ENCODE measurements at regions not wholly inside any gene's neighbourhood (a gene's known extent, or its start where the extent isn't known, plus 50 kb on each side); places are given as distances from the start of the nearest gene placed in this dataset.
"Not testable (repeated sequence)": the region's sequence is repeated elsewhere in the genome, so short reads cannot be mapped to it uniquely, and the experiment has no call there.

GRCh38 chr5:26364624-26365023 lies 673.8 kb downstream of the CDH9 start:
- H3K27ac Mint-ChIP-seq; H3K9me3 Mint-ChIP-seq; intact Hi-C loops (cut with micrococcal nuclease); H3K4me3 Mint-ChIP-seq; H3K36me3 Mint-ChIP-seq (ENCODE audit: low read depth); H3K27me3 Mint-ChIP-seq; DNase-seq; H3K4me1 Mint-ChIP-seq: not testable (repeated sequence)

GRCh38 chr5:26343801-26344325 lies 694.5 kb downstream of the CDH9 start:
- Mint-ChIP-seq H3K4me1 (no peaks in the 10 kb centered on the region), H3K9me3 (peaks cover 13% of the 10 kb centered on the region), H3K27me3 (no peaks in the 10 kb centered on the region), H3K27ac (no peak overlapping the region), H3K4me3 (no peak overlapping the region), H3K36me3 (ENCODE audit: low read depth) (no peaks in the 10 kb centered on the region)
- no peak for DNase-seq
- intact Hi-C loops (cut with micrococcal nuclease), result no loop called here

- no peaks in the 10 kb centered on the region for H3K4me1 Mint-ChIP-seq
- no peak overlapping the region for H3K27ac Mint-ChIP-seq
- intact Hi-C loops (cut with micrococcal nuclease), result no loop called here
- no peak for DNase-seq
- H3K27me3 Mint-ChIP-seq, result no peaks in the 10 kb centered on the region
- no peaks in the 10 kb centered on the region for H3K36me3 Mint-ChIP-seq (ENCODE audit: low read depth)
- H3K9me3 Mint-ChIP-seq, result peaks cover 23% of the 10 kb centered on the region
- H3K4me3 Mint-ChIP-seq, result no peak overlapping the region
Observed at GRCh38 chr5:26339576-26339975, 698.8 kb downstream of the CDH9 start.

- no peaks in the 10 kb centered on the region for H3K9me3 Mint-ChIP-seq
- intact Hi-C loops (cut with micrococcal nuclease), result no loop called here
- H3K4me1 Mint-ChIP-seq, result no peaks in the 10 kb centered on the region
- H3K27me3 Mint-ChIP-seq, result no peaks in the 10 kb centered on the region
- no peaks in the 10 kb centered on the region for H3K36me3 Mint-ChIP-seq (ENCODE audit: low read depth)
- no peak for DNase-seq
- no peak overlapping the region for H3K27ac Mint-ChIP-seq
- no peak overlapping the region for H3K4me3 Mint-ChIP-seq
Observed at GRCh38 chr5:26329562-26330189, 708.7 kb downstream of the CDH9 start.

- Mint-ChIP-seq H3K36me3 (ENCODE audit: low read depth) (no peaks in the 10 kb centered on the region), H3K27ac (no peak overlapping the region), H3K9me3 (no peaks in the 10 kb centered on the region), H3K4me1 (no peaks in the 10 kb centered on the region), H3K4me3 (no peak overlapping the region), H3K27me3 (no peaks in the 10 kb centered on the region)
- no peak for DNase-seq
- intact Hi-C loops (cut with micrococcal nuclease), result no loop called here
Observed at GRCh38 chr5:26326153-26326759, 712.1 kb downstream of the CDH9 start.

GRCh38 chr5:26325432-26325831 lies 713.0 kb downstream of the CDH9 start:
- H3K27me3 Mint-ChIP-seq; H3K9me3 Mint-ChIP-seq; H3K4me1 Mint-ChIP-seq; H3K27ac Mint-ChIP-seq; H3K4me3 Mint-ChIP-seq; intact Hi-C loops (cut with micrococcal nuclease); DNase-seq; H3K36me3 Mint-ChIP-seq (ENCODE audit: low read depth): not testable (repeated sequence)

GRCh38 chr5:26324273-26324895 lies 714.0 kb downstream of the CDH9 start:
- intact Hi-C loops (cut with micrococcal nuclease); DNase-seq; H3K36me3 Mint-ChIP-seq (ENCODE audit: low read depth); H3K4me3 Mint-ChIP-seq; H3K27me3 Mint-ChIP-seq; H3K4me1 Mint-ChIP-seq; H3K9me3 Mint-ChIP-seq; H3K27ac Mint-ChIP-seq: not testable (repeated sequence)

GRCh38 chr5:26323794-26324193 lies 714.6 kb downstream of the CDH9 start:
- H3K4me1 Mint-ChIP-seq, result no peaks in the 10 kb centered on the region
- intact Hi-C loops (cut with micrococcal nuclease), result no loop called here
- no peaks in the 10 kb centered on the region for H3K36me3 Mint-ChIP-seq (ENCODE audit: low read depth)
- no peak overlapping the region for H3K4me3 Mint-ChIP-seq
- no peaks in the 10 kb centered on the region for H3K9me3 Mint-ChIP-seq
- H3K27me3 Mint-ChIP-seq, result no peaks in the 10 kb centered on the region
- DNase-seq, result no peak
- H3K27ac Mint-ChIP-seq, result no peak overlapping the region

GRCh38 chr5:26321278-26321677 lies 717.1 kb downstream of the CDH9 start:
- Mint-ChIP-seq H3K27ac (no peak overlapping the region), H3K9me3 (peaks cover 8% of the 10 kb centered on the region), H3K4me1 (no peaks in the 10 kb centered on the region), H3K4me3 (no peak overlapping the region), H3K36me3 (ENCODE audit: low read depth) (no peaks in the 10 kb centered on the region), H3K27me3 (no peaks in the 10 kb centered on the region)
- no peak for DNase-seq
- intact Hi-C loops (cut with micrococcal nuclease), result no loop called here

- H3K36me3 Mint-ChIP-seq (ENCODE audit: low read depth), result no peaks in the 10 kb centered on the region
- H3K27ac Mint-ChIP-seq, result no peak overlapping the region
- intact Hi-C loops (cut with micrococcal nuclease), result no loop called here
- H3K4me3 Mint-ChIP-seq, result no peak overlapping the region
- H3K4me1 Mint-ChIP-seq, result no peaks in the 10 kb centered on the region
- DNase-seq, result no peak
- no peaks in the 10 kb centered on the region for H3K27me3 Mint-ChIP-seq
- H3K9me3 Mint-ChIP-seq, result peaks cover 6% of the 10 kb centered on the region
Observed at GRCh38 chr5:26310415-26310814, 728.0 kb downstream of the CDH9 start.

- Mint-ChIP-seq H3K27ac (no peak overlapping the region), H3K36me3 (ENCODE audit: low read depth) (no peaks in the 10 kb centered on the region), H3K4me3 (no peak overlapping the region), H3K9me3 (peaks cover 3% of the 10 kb centered on the region), H3K4me1 (no peaks in the 10 kb centered on the region), H3K27me3 (no peaks in the 10 kb centered on the region)
- no peak for DNase-seq
- intact Hi-C loops (cut with micrococcal nuclease), result no loop called here
Observed at GRCh38 chr5:26295541-26295940, 742.8 kb downstream of the CDH9 start.

GRCh38 chr5:26282190-26282589 lies 756.2 kb downstream of the CDH9 start:
- Mint-ChIP-seq H3K27ac (no peak overlapping the region), H3K4me3 (no peak overlapping the region), H3K4me1 (no peaks in the 10 kb centered on the region), H3K36me3 (ENCODE audit: low read depth) (no peaks in the 10 kb centered on the region), H3K9me3 (peaks cover 9% of the 10 kb centered on the region), H3K27me3 (no peaks in the 10 kb centered on the region)
- DNase-seq, result no peak
- intact Hi-C loops (cut with micrococcal nuclease), result no loop called here

GRCh38 chr5:26278078-26278477 lies 760.3 kb downstream of the CDH9 start:
- Mint-ChIP-seq H3K9me3 (peaks cover 7% of the 10 kb centered on the region), H3K27ac (no peak overlapping the region), H3K4me3 (no peak overlapping the region), H3K4me1 (no peaks in the 10 kb centered on the region), H3K36me3 (ENCODE audit: low read depth) (no peaks in the 10 kb centered on the region), H3K27me3 (no peaks in the 10 kb centered on the region)
- no peak for DNase-seq
- intact Hi-C loops (cut with micrococcal nuclease), result no loop called here

GRCh38 chr5:26259081-26259480 lies 779.3 kb downstream of the CDH9 start:
- intact Hi-C loops (cut with micrococcal nuclease), result no loop called here
- Mint-ChIP-seq H3K4me1 (no peaks in the 10 kb centered on the region), H3K36me3 (ENCODE audit: low read depth) (no peaks in the 10 kb centered on the region)

More at GRCh38 chr5:26259081-26259480, 779.3 kb downstream of the CDH9 start:
- Mint-ChIP-seq H3K9me3 (peaks cover 12% of the 10 kb centered on the region), H3K4me3 (no peak overlapping the region), H3K27me3 (no peaks in the 10 kb centered on the region), H3K27ac (no peak overlapping the region)
- DNase-seq, result no peak
